Esophagus muscularis mucosa (tissue), 4 donors: ENCODE measurements at regions not wholly inside any gene's neighbourhood (a gene's known extent, or its start where the extent isn't known, plus 50 kb on each side); places are given as distances from the start of the nearest gene placed in this dataset.

Experiments
- EP300 ChIP-seq: sonication (generic); formaldehyde crosslinking; IDR thresholded peaks from one replicate; pipeline ENCODE4 v1.6.1; 2017; ENCODE audit warnings: antibody characterized with exemption
- POLR2A ChIP-seq: fragments of 450-650 bp; IDR thresholded peaks from one replicate; pipeline ENCODE4 v1.6.1; 2017; ENCODE audit warnings: antibody characterized with exemption, moderate library complexity, mild to moderate bottlenecking, low read depth
- POLR2AphosphoS5 ChIP-seq, 2 donors: sonication (generic); formaldehyde crosslinking; IDR thresholded peaks; one replicate each; pipeline ENCODE4 v1.6.1; 2017; ENCODE audit warnings: antibody characterized with exemption in 2 of 2
- TF ChIP-seq, protein P1 (sequence below), 3 experiments: fragments of 200-600 bp in 2 of 3; fragments of 450-650 bp in 1 of 3; sonication (generic) in 2 of 3; IDR thresholded peaks; one replicate each; pipeline ENCODE4 v1.5.1; 2017 to 2019; ENCODE audit warnings: antibody characterized with exemption in 3 of 3, mild to moderate bottlenecking in 2 of 3, moderate library complexity in 1 of 3

DNA sequence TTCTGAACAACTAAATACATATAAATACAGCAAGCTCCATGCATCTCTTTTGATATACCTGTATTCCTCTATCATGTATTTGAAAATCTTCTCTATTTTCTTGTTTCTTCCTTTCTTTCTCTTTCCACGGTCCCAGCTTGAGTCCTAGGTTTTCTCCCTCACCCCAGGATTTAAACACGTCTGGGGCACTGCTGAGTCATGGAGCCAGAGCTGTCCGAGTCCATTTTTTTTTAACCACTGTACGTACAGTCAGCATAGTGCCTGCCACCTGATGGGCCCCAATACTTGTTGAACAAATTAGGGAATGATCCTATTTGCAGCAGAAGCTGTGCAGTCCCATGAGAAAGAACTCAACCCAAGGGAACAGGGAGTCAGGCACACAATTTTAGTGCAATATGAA is 158.1 kb downstream of the ATP23 start:
- TF ChIP-seq, protein P1, sequence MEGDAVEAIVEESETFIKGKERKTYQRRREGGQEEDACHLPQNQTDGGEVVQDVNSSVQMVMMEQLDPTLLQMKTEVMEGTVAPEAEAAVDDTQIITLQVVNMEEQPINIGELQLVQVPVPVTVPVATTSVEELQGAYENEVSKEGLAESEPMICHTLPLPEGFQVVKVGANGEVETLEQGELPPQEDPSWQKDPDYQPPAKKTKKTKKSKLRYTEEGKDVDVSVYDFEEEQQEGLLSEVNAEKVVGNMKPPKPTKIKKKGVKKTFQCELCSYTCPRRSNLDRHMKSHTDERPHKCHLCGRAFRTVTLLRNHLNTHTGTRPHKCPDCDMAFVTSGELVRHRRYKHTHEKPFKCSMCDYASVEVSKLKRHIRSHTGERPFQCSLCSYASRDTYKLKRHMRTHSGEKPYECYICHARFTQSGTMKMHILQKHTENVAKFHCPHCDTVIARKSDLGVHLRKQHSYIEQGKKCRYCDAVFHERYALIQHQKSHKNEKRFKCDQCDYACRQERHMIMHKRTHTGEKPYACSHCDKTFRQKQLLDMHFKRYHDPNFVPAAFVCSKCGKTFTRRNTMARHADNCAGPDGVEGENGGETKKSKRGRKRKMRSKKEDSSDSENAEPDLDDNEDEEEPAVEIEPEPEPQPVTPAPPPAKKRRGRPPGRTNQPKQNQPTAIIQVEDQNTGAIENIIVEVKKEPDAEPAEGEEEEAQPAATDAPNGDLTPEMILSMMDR (IDR thresholded peaks at IDR 0.05), result no peak
- TF ChIP-seq EP300 (no peak), POLR2A (no peak), POLR2AphosphoS5 (IDR thresholded peaks at IDR 0.05) (no peak)
